ENCODE measurements at regions not wholly inside any gene's neighbourhood (a gene's known extent, or its start where the extent isn't known, plus 50 kb on each side); places are given as distances from the start of the nearest gene placed in this dataset.

GRCh38 chr2:239619369-239619768 lies 218.5 kb upstream of the HDAC4 start:
- Histone ChIP-seq H3K9me3 (replicated peaks; ENCODE audit: control insufficient read depth, insufficient read depth, low read depth, low read length) (no peaks in the 10 kb centered on the region), H3K9ac (ENCODE audit: insufficient read depth in 1 of 2, low read depth in 2 of 2, low read length in 2 of 2) (no peak overlapping the region), H3K27ac (ENCODE audit: extremely low read depth, low read depth, low read length) (no peak overlapping the region), H3K4me2 (ENCODE audit: insufficient read depth, low read length) (no peak overlapping the region), H3K4me3 (no peak overlapping the region), H2AFZ (ENCODE audit: low read depth, low read length) (no peak overlapping the region), H3K27me3 (ENCODE audit: control insufficient read depth in 2 of 2, insufficient read depth in 2 of 2, low read length in 2 of 2) (no peaks in the 10 kb centered on the region), H3K9me1 (ENCODE audit: control insufficient read depth, insufficient read depth, low read length) (no peaks in the 10 kb centered on the region), H4K20me1 (replicated peaks; ENCODE audit: control insufficient read depth, insufficient read depth, low read length) (no peaks in the 10 kb centered on the region), H3K36me3 (ENCODE audit: control insufficient read depth, insufficient read depth, low read length) (no peaks in the 10 kb centered on the region), H3K79me2 (ENCODE audit: control insufficient read depth, insufficient read depth, low read length) (no peaks in the 10 kb centered on the region), H3K4me1 (replicated peaks in 1 of 2; ENCODE audit: control insufficient read depth in 2 of 2, insufficient read depth in 2 of 2, low read length in 2 of 2) (no peaks in the 10 kb centered on the region)
- CTCF ChIA-PET (ENCODE audit: low intra/inter-chr PET ratio), result no interaction called here
- DNase-seq (ENCODE audit: extremely low read depth in 1 of 4, low spot score in 3 of 4), result no peak
- POLR2A ChIA-PET, result no interaction called here
- in situ Hi-C loops (cut with MboI) (no loop called here), intact Hi-C loops (cut with micrococcal nuclease) (no loop called here)
- WGBS (ENCODE audit: insufficient coverage, low coverage, missing lambda C conversion rate), result 0% methylated on average over 1 of the region's 1 CpG
- no TSS peak for BruUV-seq (replicated peaks)
- TF ChIP-seq RBM39 (optimal IDR thresholded peaks at IDR 0.05; ENCODE audit: low read depth, low read length) (no peak), PATZ1 (CRISPR knock-in tag; IDR thresholded peaks at IDR 0.05; ENCODE audit: borderline replicate concordance) (no peak), DACH1 (IDR thresholded peaks at IDR 0.05; ENCODE audit: partially characterized antibody) (no peak), ZNF785 (CRISPR knock-in tag; IDR thresholded peaks at IDR 0.05) (no peak), GATA2 (CRISPR knock-in tag; IDR thresholded peaks at IDR 0.05) (no peak), ZNF717 (CRISPR knock-in tag; IDR thresholded peaks at IDR 0.05) (no peak), ZC3H4 (CRISPR knock-in tag; IDR thresholded peaks at IDR 0.05; ENCODE audit: borderline replicate concordance) (no peak)
- ATAC-seq, result no peak
- no peak for FAIRE-seq
